ENCODE measurements at regions not wholly inside any gene's neighbourhood (a gene's known extent, or its start where the extent isn't known, plus 50 kb on each side); places are given as distances from the start of the nearest gene placed in this dataset.

GRCh38 chr5:68007451-68007850 is 208.1 kb upstream of the PIK3R1 start:
- no peak for TF ChIP-seq CTCF (IDR thresholded peaks at IDR 0.05; ENCODE audit: insufficient read depth, low read length)
- H3K4me3 ChIP-seq (ENCODE audit: low read depth, low read length), result no peak overlapping the region
- DNase-seq (ENCODE audit: low read depth), result peak; percentile 90

GRCh38 chr5:68002836-68003235 is 212.7 kb upstream of the PIK3R1 start:
- no peak for DNase-seq (ENCODE audit: low read depth)
- TF ChIP-seq CTCF (IDR thresholded peaks at IDR 0.05; ENCODE audit: insufficient read depth, low read length), result no peak

GRCh38 chr5:68000805-68001204 is 214.8 kb upstream of the PIK3R1 start:
- no peak for DNase-seq (ENCODE audit: low read depth)
- TF ChIP-seq CTCF (IDR thresholded peaks at IDR 0.05; ENCODE audit: insufficient read depth, low read length), result no peak
- H3K4me3 ChIP-seq (ENCODE audit: low read depth, low read length), result no peak overlapping the region

More at GRCh38 chr5:68002836-68003235, 212.7 kb upstream of the PIK3R1 start:
- no peak overlapping the region for H3K4me3 ChIP-seq (ENCODE audit: low read depth, low read length)

GRCh38 chr5:67999391-67999790 is 216.2 kb upstream of the PIK3R1 start:
- no peak for TF ChIP-seq CTCF (IDR thresholded peaks at IDR 0.05; ENCODE audit: insufficient read depth, low read length)
- DNase-seq (ENCODE audit: low read depth), result no peak
- no peak overlapping the region for H3K4me3 ChIP-seq (ENCODE audit: low read depth, low read length)

GRCh38 chr5:67998709-67999261 is 216.8 kb upstream of the PIK3R1 start:
- no peak for TF ChIP-seq CTCF (IDR thresholded peaks at IDR 0.05; ENCODE audit: insufficient read depth, low read length)
- H3K4me3 ChIP-seq (ENCODE audit: low read depth, low read length), result no peak overlapping the region
- peak; percentile 42 for DNase-seq (ENCODE audit: low read depth)

GRCh38 chr5:67997892-67998457 is 217.6 kb upstream of the PIK3R1 start:
- no peak for DNase-seq (ENCODE audit: low read depth)
- H3K4me3 ChIP-seq (ENCODE audit: low read depth, low read length), result no peak overlapping the region
- TF ChIP-seq CTCF (IDR thresholded peaks at IDR 0.05; ENCODE audit: insufficient read depth, low read length), result no peak

GRCh38 chr5:67997148-67997547 is 218.4 kb upstream of the PIK3R1 start:
- no peak for DNase-seq (ENCODE audit: low read depth)
- no peak for TF ChIP-seq CTCF (IDR thresholded peaks at IDR 0.05; ENCODE audit: insufficient read depth, low read length)
- no peak overlapping the region for H3K4me3 ChIP-seq (ENCODE audit: low read depth, low read length)

Measured in fibroblast of the aortic adventitia (primary cell).